ENCODE measurements at regions not wholly inside any gene's neighbourhood (a gene's known extent, or its start where the extent isn't known, plus 50 kb on each side); places are given as distances from the start of the nearest gene placed in this dataset.

DNA sequence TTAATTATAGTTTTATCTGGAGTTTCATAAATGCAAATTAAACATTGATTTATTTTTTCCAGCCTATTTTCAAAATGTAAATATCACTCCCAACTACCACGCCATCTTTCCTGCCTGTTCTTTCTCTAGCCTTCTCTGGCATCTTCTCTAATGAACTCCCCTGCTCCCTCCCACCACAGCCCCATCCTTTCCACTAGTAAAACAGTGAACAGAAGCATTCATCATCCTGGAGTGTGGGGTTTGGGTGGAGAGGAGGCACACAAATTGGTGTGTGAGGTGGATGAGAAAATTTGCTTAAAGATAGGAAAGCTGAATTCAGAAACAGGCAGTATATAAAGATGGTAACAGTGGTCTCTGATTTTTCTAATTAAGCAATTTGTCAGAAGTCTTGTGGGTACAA lies 479.4 kb downstream of the ARL4A start:
- TF ChIP-seq, protein P1, sequence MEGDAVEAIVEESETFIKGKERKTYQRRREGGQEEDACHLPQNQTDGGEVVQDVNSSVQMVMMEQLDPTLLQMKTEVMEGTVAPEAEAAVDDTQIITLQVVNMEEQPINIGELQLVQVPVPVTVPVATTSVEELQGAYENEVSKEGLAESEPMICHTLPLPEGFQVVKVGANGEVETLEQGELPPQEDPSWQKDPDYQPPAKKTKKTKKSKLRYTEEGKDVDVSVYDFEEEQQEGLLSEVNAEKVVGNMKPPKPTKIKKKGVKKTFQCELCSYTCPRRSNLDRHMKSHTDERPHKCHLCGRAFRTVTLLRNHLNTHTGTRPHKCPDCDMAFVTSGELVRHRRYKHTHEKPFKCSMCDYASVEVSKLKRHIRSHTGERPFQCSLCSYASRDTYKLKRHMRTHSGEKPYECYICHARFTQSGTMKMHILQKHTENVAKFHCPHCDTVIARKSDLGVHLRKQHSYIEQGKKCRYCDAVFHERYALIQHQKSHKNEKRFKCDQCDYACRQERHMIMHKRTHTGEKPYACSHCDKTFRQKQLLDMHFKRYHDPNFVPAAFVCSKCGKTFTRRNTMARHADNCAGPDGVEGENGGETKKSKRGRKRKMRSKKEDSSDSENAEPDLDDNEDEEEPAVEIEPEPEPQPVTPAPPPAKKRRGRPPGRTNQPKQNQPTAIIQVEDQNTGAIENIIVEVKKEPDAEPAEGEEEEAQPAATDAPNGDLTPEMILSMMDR (IDR thresholded peaks at IDR 0.05) = no peak
- TF ChIP-seq EZH2 (IDR thresholded peaks at IDR 0.05; ENCODE audit: borderline replicate concordance, insufficient read depth, low read depth, low read length, poor library complexity, severe bottlenecking) = no peak
